Prostate gland (tissue), 2 donors: ENCODE measurements at regions not wholly inside any gene's neighbourhood (a gene's known extent, or its start where the extent isn't known, plus 50 kb on each side); places are given as distances from the start of the nearest gene placed in this dataset.

ENCODE experiments used
- DNase-seq: peaks from one replicate; pipeline ENCODE4 v3.0.0-alpha.2; 2019; ENCODE audit warnings: low spot score
- H3K27ac ChIP-seq, 2 donors: fragments of 200-600 bp; sonication (generic); 2 replicates each; pipeline ENCODE4 v1.5.1; 2017 to 2019
- H3K27me3 ChIP-seq: fragments of 200-600 bp; sonication (generic); replicated peaks from 2 replicates; pipeline ENCODE4 v1.5.1; 2019; ENCODE audit not compliant: insufficient read depth
- H3K36me3 ChIP-seq, 2 donors: fragments of 200-600 bp; sonication (generic); 1 replicate in 1 of 2; 2 replicates in 1 of 2; pipeline versions ENCODE4 v1.5.1 to v1.8.1; 2017 to 2019
- H3K4me1 ChIP-seq: fragments of 200-600 bp; sonication (generic); replicated peaks from 2 replicates; pipeline ENCODE4 v1.5.1; 2019
- H3K4me3 ChIP-seq, 2 donors: fragments of 200-600 bp; sonication (generic); 2 replicates each; pipeline ENCODE4 v1.5.1; 2017 to 2019
- H3K9me3 ChIP-seq: fragments of 200-600 bp; sonication (generic); 2 replicates; pipeline ENCODE4 v1.5.1; 2017
- CTCF ChIP-seq, 4 experiments: fragments of 200-600 bp in 2 of 4; fragments of 450-650 bp in 2 of 4; sonication (generic) in 2 of 4; IDR thresholded peaks; 1 replicate in 3 of 4; 2 replicates in 1 of 4; pipeline ENCODE4 v1.5.1; 2016 to 2019; ENCODE audit warnings: antibody characterized with exemption in 4 of 4, mild to moderate bottlenecking in 2 of 4, moderate library complexity in 2 of 4
- POLR2A ChIP-seq: fragments of 450-650 bp; IDR thresholded peaks from one replicate; pipeline ENCODE4 v1.6.1; 2016; ENCODE audit warnings: antibody characterized with exemption, mild to moderate bottlenecking
- POLR2AphosphoS5 ChIP-seq: sonication (generic); formaldehyde crosslinking; IDR thresholded peaks from one replicate; pipeline ENCODE4 v1.6.1; 2017; ENCODE audit warnings: antibody characterized with exemption
- WGBS: methylation state at CpG from one replicate; pipeline ENCODE4 v1.1.5; 2018; 5-methylcytosine and 5-hydroxymethylcytosine counted together
- intact Hi-C: fragments of 100-400 bp; cut with DNase I; formaldehyde crosslinking; loops from one replicate; pipeline ENCODE4 v1.14.2; 2022

GRCh38 chr1:38139738-38140487 is 93.3 kb upstream of the POU3F1 start:
- intact Hi-C loops, result no loop called here
- Histone ChIP-seq H3K4me1 (no peaks in the 10 kb centered on the region), H3K9me3 (no peaks in the 10 kb centered on the region), H3K27me3 (no peaks in the 10 kb centered on the region), H3K27ac (no peak overlapping the region), H3K4me3 (no peak overlapping the region), H3K36me3 (no peaks in the 10 kb centered on the region)
- WGBS, result 21% methylated on average over 15 of the region's 15 CpGs
- DNase-seq, result no peak
- no peak for TF ChIP-seq POLR2A
- no peak for TF ChIP-seq CTCF (IDR thresholded peaks at IDR 0.05)
- no peak for TF ChIP-seq POLR2AphosphoS5

GRCh38 chr1:38138498-38139233 is 92.1 kb upstream of the POU3F1 start:
- H3K36me3 ChIP-seq, result no peaks in the 10 kb centered on the region
- peak; percentile 86 for DNase-seq
- H3K27ac ChIP-seq, result no peak overlapping the region
- 6% methylated on average over 6 of the region's 6 CpGs for WGBS
- no peaks in the 10 kb centered on the region for H3K27me3 ChIP-seq
- H3K9me3 ChIP-seq, result no peaks in the 10 kb centered on the region
- no peaks in the 10 kb centered on the region for H3K4me1 ChIP-seq
- H3K4me3 ChIP-seq, result no peak overlapping the region
- intact Hi-C loops, result no loop called here
- peak; percentile 72 for TF ChIP-seq POLR2AphosphoS5
- TF ChIP-seq POLR2A, result no peak
- peak in 1 of 4 experiments; percentile 71 for TF ChIP-seq CTCF (IDR thresholded peaks at IDR 0.05)

- no peaks in the 10 kb centered on the region for H3K9me3 ChIP-seq
- 85% methylated on average over 3 of the region's 3 CpGs for WGBS
- no peak for DNase-seq
- no peaks in the 10 kb centered on the region for H3K4me1 ChIP-seq
- no peak overlapping the region for H3K4me3 ChIP-seq
- H3K36me3 ChIP-seq, result no peaks in the 10 kb centered on the region
- H3K27ac ChIP-seq, result no peak overlapping the region
- intact Hi-C loops, result no loop called here
- TF ChIP-seq POLR2A, result no peak
- no peak for TF ChIP-seq CTCF (IDR thresholded peaks at IDR 0.05)
- TF ChIP-seq POLR2AphosphoS5, result no peak
- H3K27me3 ChIP-seq, result no peaks in the 10 kb centered on the region
Observed at GRCh38 chr1:38137164-38137563, 90.6 kb upstream of the POU3F1 start.

GRCh38 chr1:38135625-38136414 is 89.2 kb upstream of the POU3F1 start:
- H3K27me3 ChIP-seq, result no peaks in the 10 kb centered on the region
- intact Hi-C loops, result no loop called here

More at GRCh38 chr1:38135625-38136414, 89.2 kb upstream of the POU3F1 start:
- no peak overlapping the region for H3K27ac ChIP-seq
- 84% methylated on average over 24 of the region's 24 CpGs for WGBS
- TF ChIP-seq POLR2A, result no peak
- TF ChIP-seq POLR2AphosphoS5, result no peak
- TF ChIP-seq CTCF (IDR thresholded peaks at IDR 0.05), result no peak
- H3K4me1 ChIP-seq, result no peaks in the 10 kb centered on the region
- no peak overlapping the region for H3K4me3 ChIP-seq
- H3K9me3 ChIP-seq, result no peaks in the 10 kb centered on the region
- no peaks in the 10 kb centered on the region for H3K36me3 ChIP-seq
- DNase-seq, result no peak
